Pancreas (tissue), 10 donors: ENCODE measurements at regions not wholly inside any gene's neighbourhood (a gene's known extent, or its start where the extent isn't known, plus 50 kb on each side); places are given as distances from the start of the nearest gene placed in this dataset.

ENCODE experiments used
- ATAC-seq, 4 donors: fragments of 200-7000 bp; cut with Tn5 transposase; one replicate each; pipeline versions ENCODE4 v1.8.0 to v1.9.1; 2020; ENCODE audit warnings: mild to moderate bottlenecking in 4 of 4, moderate library complexity in 4 of 4
- DNase-seq, 6 donors: peaks; one replicate each; pipeline ENCODE4 v3.0.0-alpha.2; 2020
- FAIRE-seq: peaks from 2 replicates; lab custom pipeline; 2012; peaks lifted over from hg19 to GRCh38; lab: Jason Lieb, UNC
- H3K27ac ChIP-seq, 4 donors: fragments of 200-600 bp; sonication (generic); 1 replicate in 3 of 4; 2 replicates in 1 of 4; pipeline versions ENCODE4 v1.5.0 to v1.8.0; 2020
- H3K27me3 ChIP-seq, 4 donors: fragments of 200-600 bp; one replicate each; pipeline ENCODE4 v1.8.0; 2021
- H3K36me3 ChIP-seq, 3 donors: fragments of 200-600 bp; sonication (generic) in 1 of 3; one replicate each; pipeline versions ENCODE4 v1.5.0 to v1.8.0; 2020 to 2021
- H3K4me1 ChIP-seq, 3 donors: fragments of 200-600 bp; one replicate each; pipeline ENCODE4 v1.8.0; 2021
- H3K4me3 ChIP-seq, 4 donors: fragments of 200-600 bp; sonication (generic) in 2 of 4; one replicate each; pipeline versions ENCODE4 v1.5.0 to v1.8.0; 2020 to 2021
- H3K9me3 ChIP-seq, 4 donors: fragments of 200-600 bp; one replicate each; pipeline ENCODE4 v1.8.0; 2021
- WGBS, 2 donors: extraction: QIAGEN DNeasy Blood & Tissue Kit; methylation state at CpG; one replicate each; pipeline ENCODE4 v1.1.7; 2013; 5-methylcytosine and 5-hydroxymethylcytosine counted together
- intact Hi-C, 3 donors: fragments of 100-400 bp; cut with DNase I; formaldehyde crosslinking; loops; one replicate each; pipeline versions ENCODE4 v1.11.1 to v1.14.2; 2022
- TF ChIP-seq, protein P1 (sequence below), 4 donors: fragments of 200-600 bp; sonication (generic) in 3 of 4; IDR thresholded peaks; one replicate each; pipeline versions ENCODE4 v1.5.0 to v1.8.0; 2021; ENCODE audit warnings: antibody characterized with exemption in 4 of 4
- donor health status: healthy with polysubstance abuse.
- donor health status: DM: no; HTN: no; CAD: no; lungs with moderate emphysema.
- donor health status: DM: no; HTN: no; CAD: no.
- donor health status: control.
- donor health status: control.
- donor health status: Bipolar disorder and iron deficiency.
- donor health status: DM: yes; HTN: yes; CAD: no.
- donor health status: DM: no; HTN: no; CAD: no.
- donor health status: DM: no; HTN: no; CAD: no.
- donor health status: DM: yes; HTN: yes; CAD: no.

DNA sequence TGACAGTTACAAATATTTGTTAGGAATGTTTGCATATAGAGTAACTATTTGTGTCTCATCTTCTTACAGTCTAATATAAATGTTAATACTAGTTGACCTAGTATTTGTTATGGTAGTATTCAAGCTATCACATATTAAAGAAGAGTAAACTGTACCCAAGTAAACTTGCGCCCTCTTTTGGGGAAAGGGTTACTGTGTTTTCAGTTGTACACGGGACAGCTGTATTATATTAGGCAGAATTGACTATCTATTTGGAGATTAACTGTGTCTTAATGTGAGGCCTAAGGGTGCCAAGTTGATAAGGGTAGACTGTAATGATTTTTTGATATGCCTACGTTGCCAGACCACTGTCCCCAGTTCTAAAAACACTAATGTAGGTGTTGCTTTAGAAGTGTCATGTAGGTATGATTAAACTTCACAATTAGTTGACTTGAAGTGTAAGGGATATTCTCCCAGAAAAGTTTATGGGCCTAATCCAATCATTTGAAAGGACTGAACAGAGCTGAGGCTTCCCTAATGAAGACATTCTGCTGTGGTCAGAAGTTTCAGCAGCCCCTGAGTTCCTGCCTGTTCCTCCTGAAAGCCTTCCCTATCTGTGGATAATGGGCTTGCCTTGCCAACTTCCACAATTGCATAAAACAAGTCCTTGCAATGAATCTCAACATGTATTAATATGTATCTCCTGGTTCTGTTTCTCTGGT, 172.8 kb upstream of the CXCL13 start:
- H3K4me1 ChIP-seq = peaks cover 0 to 8% (median 5%) of the 10 kb centered on the region in 3 donors
- no peaks in the 10 kb centered on the region for H3K9me3 ChIP-seq
- 14 to 23% methylated on average over 3 of the region's 3 CpGs for WGBS, 2 donors
- no peak overlapping the region for H3K4me3 ChIP-seq
- intact Hi-C loops = loop anchor here in 1 of 3 donors (10.0 kb wide), 1 partner anchor 48 kb away; no protein-coding TSS in a partner anchor
- no peak overlapping the region for H3K27ac ChIP-seq
- H3K36me3 ChIP-seq = no peaks in the 10 kb centered on the region
- TF ChIP-seq, protein P1, sequence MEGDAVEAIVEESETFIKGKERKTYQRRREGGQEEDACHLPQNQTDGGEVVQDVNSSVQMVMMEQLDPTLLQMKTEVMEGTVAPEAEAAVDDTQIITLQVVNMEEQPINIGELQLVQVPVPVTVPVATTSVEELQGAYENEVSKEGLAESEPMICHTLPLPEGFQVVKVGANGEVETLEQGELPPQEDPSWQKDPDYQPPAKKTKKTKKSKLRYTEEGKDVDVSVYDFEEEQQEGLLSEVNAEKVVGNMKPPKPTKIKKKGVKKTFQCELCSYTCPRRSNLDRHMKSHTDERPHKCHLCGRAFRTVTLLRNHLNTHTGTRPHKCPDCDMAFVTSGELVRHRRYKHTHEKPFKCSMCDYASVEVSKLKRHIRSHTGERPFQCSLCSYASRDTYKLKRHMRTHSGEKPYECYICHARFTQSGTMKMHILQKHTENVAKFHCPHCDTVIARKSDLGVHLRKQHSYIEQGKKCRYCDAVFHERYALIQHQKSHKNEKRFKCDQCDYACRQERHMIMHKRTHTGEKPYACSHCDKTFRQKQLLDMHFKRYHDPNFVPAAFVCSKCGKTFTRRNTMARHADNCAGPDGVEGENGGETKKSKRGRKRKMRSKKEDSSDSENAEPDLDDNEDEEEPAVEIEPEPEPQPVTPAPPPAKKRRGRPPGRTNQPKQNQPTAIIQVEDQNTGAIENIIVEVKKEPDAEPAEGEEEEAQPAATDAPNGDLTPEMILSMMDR (IDR thresholded peaks at IDR 0.05) = no peak
- no peak for DNase-seq
- peak; percentile 59 to 76 (median 64) for ATAC-seq
- no peak for FAIRE-seq
- H3K27me3 ChIP-seq = no peaks in the 10 kb centered on the region

DNA sequence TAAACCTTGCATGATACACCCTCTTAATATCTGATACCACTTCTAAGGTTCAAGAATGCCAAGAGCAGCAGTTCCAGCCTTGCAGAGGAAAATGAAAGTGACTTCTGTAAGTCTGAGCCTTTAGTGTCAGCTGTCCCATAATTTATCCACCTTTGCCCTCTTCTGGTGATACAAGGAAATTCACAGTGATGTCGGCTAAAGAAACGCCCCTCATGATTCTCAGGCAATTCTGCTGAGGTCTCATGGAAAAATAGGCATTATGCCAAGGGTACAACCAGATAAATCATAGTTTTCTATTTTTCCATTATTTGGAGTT, 172.2 kb upstream of the CXCL13 start:
- H3K4me3 ChIP-seq = no peak overlapping the region
- DNase-seq (peak in 2 of 6 donors; percentile 15 to 34), ATAC-seq (peak; percentile 78 to 95 (median 94)), FAIRE-seq (peak; percentile 29)
- H3K36me3 ChIP-seq = no peaks in the 10 kb centered on the region
- H3K27me3 ChIP-seq = no peaks in the 10 kb centered on the region
- peaks cover 0 to 8% (median 5%) of the 10 kb centered on the region in 3 donors for H3K4me1 ChIP-seq
- TF ChIP-seq, protein P1 (IDR thresholded peaks at IDR 0.05) = peak in 3 of 4 donors; percentile 39 to 56 (median 41)
- whole genome bisulfite sequencing, 2 donors = 0 to 1% methylated on average over 2 of the region's 2 CpGs
- H3K27ac ChIP-seq = no peak overlapping the region
- no peaks in the 10 kb centered on the region for H3K9me3 ChIP-seq
- intact Hi-C loops = loop anchor here in 1 of 3 donors (10.0 kb wide), 1 partner anchor 49 kb away; no protein-coding TSS in a partner anchor

DNA sequence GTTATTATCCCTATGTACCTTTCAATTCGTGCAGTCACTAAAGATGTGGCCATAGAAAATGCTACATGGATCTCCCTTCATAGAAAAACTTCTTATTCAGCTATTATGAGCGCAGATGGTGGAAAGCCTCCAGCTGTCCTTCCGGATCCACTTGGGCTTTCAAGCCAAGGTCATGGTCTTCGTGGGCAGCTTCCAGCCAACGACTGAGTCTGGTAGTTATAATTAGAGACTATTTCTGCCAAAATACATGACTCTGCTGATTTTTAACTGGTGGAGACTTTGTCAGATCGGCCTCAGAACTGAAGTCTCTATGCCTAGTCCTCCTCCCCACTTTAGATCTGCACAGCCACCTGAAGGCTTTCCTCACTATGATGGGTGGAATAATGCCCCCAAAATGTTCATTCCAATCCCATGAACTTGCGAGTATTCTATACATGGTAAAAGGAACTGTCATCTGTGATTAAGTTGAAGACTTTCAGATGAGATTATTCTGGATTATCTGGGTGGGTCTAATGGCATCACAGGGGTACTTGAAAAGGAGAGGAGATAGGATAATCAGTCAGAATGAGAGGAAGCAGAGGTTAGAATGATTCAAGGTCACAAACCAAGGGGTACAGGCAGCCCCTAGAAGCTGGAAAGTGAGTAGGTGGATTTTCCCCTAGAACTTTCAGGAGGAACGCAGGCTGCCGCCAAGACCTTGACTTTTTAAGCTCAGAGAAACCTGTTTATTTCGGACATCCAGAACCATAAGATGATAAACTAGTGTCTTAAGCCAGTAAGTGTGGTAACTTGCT, 171.1 kb upstream of the CXCL13 start:
- Histone ChIP-seq H3K36me3 (no peaks in the 10 kb centered on the region), H3K4me3 (no peak overlapping the region), H3K9me3 (no peaks in the 10 kb centered on the region), H3K4me1 (peaks cover 0 to 8% (median 5%) of the 10 kb centered on the region in 3 donors), H3K27ac (no peak overlapping the region), H3K27me3 (no peaks in the 10 kb centered on the region)
- DNase-seq (peak in 3 of 6 donors; percentile 17 to 29 (median 21)), ATAC-seq (peak; percentile 9 to 63 (median 46)), FAIRE-seq (no peak)
- intact Hi-C loops = loop anchor here in 1 of 3 donors (10.0 kb wide), 1 partner anchor 50 kb away; no protein-coding TSS in a partner anchor
- WGBS, 2 donors = 36 to 39% methylated on average over 10 of the region's 10 CpGs
- TF ChIP-seq, protein P1 (IDR thresholded peaks at IDR 0.05) = no peak

DNA sequence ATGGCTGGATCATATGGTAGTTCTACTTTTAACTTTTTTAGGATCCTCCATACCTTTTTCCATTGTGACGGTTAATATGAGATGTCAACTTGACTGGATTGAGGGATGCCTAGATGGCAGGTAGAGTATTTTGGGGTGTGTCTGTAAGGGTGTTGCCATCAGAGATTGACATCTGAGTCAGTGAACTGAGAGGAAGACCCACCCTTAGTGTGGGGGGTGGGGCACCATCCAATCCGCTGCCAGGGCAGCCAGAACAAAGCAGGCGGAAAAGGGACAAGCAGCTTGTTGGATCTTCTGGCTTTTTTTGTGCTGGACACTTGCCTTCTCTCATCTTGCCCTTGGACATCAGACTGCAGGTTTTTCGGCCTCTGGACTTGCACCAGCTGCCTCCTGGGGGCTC, 168.5 kb upstream of the CXCL13 start:
- H3K4me3 ChIP-seq = no peak overlapping the region
- H3K36me3 ChIP-seq = no peaks in the 10 kb centered on the region
- H3K27me3 ChIP-seq = no peaks in the 10 kb centered on the region
- TF ChIP-seq, protein P1 (IDR thresholded peaks at IDR 0.05) = no peak
- peaks cover 0 to 8% (median 5%) of the 10 kb centered on the region in 3 donors for H3K4me1 ChIP-seq
- intact Hi-C loops = loop anchor here in 1 of 3 donors (10.0 kb wide), 1 partner anchor 52 kb away; no protein-coding TSS in a partner anchor
- no peaks in the 10 kb centered on the region for H3K9me3 ChIP-seq
- 93 to 94% methylated on average over 4 of the region's 4 CpGs for WGBS, 2 donors
- no peak for DNase-seq
- no peak for ATAC-seq
- no peak for FAIRE-seq
- H3K27ac ChIP-seq = no peak overlapping the region
